MV-4-11 (cell line): ENCODE measurements at regions not wholly inside any gene's neighbourhood (a gene's known extent, or its start where the extent isn't known, plus 50 kb on each side); places are given as distances from the start of the nearest gene placed in this dataset.
"Not testable (repeated sequence)": the region's sequence is repeated elsewhere in the genome, so short reads cannot be mapped to it uniquely, and the experiment has no call there.

Source experiments
- DNase-seq: peaks from one replicate; lab custom pipeline; 2025; lab: John Stamatoyannopoulos, UW

- DNase-seq: no peak
These were observed 435.3 kb downstream of the MDFIC start for GRCh38 chr7:115356999-115357702.

GRCh38 chr7:115356139-115356746, 434.3 kb downstream of the MDFIC start:
- DNase-seq: peak; percentile 16

DNA sequence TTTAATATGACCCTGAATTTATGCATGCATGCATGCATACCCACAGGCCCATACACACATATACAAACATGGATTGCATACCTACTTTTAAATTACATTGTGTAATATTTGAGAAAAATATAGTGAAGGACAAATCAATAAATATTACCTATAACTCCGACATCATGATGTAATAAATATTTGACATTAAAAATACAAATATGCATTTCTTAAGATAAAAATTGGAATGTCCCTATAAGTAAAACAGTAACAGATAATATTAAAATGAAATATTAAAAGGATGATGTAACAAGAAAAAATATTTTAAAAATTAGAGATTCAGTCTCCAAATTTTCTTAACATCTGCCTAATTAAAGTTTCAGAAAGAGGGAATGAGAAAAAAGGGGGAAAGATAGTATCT, 433.0 kb downstream of the MDFIC start:
- DNase-seq: no peak

DNA sequence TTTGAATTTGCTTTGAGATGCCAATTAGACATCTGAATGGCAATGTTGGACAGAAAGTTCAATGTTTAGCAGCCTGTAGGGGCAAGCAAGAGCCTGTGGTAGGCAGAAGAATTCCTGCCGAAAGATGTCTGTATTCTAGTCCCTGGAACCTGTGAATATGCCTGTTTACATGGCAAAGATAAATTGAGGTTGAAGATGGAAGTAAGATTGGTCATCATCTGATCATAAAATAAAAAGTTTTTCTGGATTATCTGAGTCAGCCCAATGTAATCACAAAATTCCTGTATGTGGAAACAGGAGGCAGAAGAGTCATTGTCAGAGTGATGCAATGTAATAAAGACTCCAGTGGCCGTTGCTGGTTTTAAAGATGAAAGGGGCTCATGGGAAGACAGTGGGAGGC, 430.5 kb downstream of the MDFIC start:
- DNase-seq: no peak

DNA sequence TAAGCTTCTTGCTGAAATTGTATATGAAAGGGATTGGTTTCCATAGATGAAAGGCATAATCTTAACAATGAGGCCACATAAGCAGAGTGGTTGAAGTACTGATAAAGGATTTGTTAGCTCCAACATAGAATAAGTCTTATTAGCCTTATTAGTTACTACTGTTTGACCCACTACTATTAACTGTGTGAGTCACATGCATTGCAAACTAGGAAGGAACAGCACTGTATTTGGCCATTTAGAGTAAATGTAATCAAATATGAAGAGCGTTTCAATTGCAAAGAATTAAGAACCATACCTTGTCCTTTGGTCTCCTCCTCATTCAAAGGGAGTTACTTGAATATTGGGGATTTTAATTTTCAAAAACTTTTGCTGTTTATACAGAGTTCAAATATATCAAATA, 428.9 kb downstream of the MDFIC start:
- no peak for DNase-seq

- DNase-seq: no peak
These were observed 427.7 kb downstream of the MDFIC start for GRCh38 chr7:115349635-115350034.

DNA sequence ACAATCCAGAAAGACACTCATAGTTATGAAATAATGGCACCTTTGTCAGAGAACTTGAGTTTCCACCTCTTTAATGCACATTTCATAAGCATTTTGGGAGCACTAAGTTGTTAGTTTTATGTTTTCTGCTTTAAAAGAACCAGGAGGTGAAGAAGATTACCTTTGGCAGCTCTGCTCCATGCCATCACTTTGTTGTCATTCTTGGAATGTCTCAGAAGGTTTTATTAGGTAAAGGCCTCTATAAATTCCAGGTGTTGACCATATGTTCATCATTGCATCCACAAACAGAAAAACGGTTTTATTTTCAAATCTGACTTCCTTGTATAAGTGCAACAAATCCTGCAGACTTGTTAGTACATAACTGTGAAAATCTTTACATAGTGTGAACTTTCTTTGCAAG, 424.8 kb downstream of the MDFIC start:
- no peak for DNase-seq

DNA sequence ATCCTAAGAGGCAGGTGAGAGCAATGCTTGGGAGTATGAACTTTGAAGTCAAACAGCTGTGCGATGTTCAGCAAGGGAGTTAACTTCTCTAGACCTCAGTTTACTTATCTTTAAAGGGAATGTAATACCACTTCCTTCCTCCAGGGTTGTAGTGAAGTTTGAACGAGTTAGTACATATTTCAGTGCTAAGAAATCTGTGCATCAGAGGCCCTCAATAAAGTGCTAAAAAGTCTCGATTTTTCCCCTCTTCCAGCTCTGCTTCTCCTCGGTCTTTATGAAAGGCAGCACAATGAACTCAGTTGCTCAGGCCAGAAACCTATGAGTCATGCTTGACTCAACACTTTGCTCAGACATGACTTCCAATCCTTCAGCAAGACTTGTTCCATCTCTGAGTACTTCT, 418.9 kb downstream of the MDFIC start:
- no peak for DNase-seq

DNA sequence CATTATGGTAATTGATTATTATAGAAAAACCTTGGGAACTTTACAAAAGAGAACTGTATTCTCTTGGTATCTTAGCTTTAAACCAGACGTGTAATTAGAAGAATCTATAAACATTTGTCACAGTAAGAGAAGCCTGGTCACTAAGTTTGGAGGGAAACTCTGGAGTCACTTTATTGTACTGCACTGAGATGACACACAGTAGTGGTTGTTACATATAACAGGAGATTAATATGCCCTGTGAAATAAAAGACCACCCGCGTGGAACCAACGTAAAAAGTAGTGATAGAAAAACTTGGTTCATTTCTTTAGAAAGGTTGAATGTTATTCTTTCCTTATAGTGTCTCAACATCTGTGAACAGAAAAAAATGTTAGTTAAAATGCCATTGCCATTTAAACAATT, 416.1 kb downstream of the MDFIC start:
- DNase-seq: no peak

DNA sequence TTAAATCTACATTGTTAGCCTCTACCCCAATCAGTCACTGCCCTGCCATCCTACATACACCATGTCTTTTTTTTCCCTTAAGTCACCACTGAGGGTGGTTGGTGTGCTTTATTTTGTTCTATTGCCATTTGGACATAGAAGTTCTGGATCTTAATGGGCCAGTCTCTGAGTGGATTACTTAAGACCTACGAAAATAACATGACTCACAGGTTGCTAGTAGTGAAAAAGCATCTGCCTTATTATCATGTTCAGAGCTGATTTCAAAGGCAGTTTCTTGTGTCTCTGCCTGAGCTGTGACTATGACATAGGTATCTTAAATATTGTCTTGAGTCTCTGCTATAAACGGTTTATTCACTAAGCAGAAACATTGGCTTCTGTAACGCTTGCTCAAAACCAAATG, 410.8 kb downstream of the MDFIC start:
- no peak for DNase-seq

DNA sequence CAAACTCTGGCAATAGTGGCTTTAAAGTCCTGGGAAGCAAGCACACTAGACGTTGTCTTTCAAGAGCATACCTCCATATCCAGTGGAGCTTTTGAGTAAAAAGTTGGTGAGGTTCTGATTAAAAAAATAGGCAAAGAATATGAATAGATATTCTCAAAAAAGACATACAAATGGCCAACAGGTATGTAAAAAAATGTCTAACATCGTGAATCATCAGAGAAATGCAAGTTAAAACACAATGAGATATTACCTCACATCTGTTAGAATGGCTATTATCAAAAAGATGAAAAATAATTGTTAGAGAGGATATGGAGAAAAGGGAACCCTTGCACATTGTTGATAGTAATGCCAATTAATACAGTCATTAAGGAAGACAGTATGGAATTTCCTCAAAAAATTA, 407.1 kb downstream of the MDFIC start:
- DNase-seq: no peak

DNA sequence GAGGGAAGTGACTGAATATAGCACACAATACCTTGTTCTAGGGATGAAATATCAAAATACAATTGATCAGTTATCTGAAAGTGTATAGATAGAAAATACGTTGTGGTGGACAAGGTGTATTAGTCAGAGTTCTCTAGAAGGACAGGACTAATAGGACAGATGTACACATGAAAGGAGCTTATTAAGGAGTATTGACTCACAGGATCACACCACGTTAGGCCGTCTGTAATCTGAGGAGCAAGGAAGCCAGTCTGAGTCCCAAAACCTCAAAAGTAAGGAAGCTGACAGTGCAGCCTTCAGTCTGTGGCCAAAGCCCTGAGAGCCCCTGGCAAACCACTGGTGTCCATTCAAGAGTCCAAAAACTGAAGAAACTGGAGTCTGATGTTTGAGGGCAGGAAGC, 406.1 kb downstream of the MDFIC start:
- no peak for DNase-seq

DNA sequence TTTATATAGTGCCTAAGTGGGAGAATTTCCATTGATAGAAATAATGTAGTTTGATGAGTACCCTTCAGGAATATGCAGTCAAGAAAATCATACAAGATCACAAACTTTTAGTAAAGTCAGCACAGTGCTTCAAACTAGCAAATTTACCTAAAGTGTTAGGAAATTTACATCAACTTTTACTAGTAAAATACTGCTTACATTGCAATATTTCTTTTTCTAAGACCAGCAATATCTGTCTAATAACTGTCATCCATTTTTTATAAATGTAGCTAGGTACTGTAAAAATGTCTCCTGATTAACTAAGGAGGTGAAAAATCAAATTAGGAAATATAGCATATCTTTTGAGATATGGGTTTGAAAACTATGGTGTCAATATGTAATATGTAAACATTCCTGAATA, 405.4 kb downstream of the MDFIC start:
- no peak for DNase-seq

- DNase-seq: no peak
These were observed 397.6 kb downstream of the MDFIC start for GRCh38 chr7:115319541-115319940.

- DNase-seq: not testable (repeated sequence)
These were observed 388.4 kb downstream of the MDFIC start for GRCh38 chr7:115310316-115310715.

DNA sequence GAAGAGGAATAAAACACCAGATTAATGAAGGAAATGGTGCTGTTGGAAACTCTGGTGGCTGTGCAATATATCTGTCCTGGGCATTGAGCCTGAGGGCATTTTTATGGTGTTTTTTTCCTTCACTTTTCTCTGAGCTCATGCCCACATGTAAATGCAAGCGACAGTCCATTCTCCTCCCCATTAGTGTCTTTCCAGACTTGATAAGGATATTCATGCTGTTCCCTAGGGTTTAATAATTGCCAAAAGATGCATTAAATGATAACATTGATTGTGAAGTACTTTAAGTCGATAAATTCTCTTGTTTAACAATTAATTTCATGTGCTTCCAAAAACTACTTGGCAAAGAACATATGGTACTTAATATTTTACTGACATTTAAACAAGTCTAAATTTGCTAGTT, 384.7 kb downstream of the MDFIC start:
- no peak for DNase-seq

DNA sequence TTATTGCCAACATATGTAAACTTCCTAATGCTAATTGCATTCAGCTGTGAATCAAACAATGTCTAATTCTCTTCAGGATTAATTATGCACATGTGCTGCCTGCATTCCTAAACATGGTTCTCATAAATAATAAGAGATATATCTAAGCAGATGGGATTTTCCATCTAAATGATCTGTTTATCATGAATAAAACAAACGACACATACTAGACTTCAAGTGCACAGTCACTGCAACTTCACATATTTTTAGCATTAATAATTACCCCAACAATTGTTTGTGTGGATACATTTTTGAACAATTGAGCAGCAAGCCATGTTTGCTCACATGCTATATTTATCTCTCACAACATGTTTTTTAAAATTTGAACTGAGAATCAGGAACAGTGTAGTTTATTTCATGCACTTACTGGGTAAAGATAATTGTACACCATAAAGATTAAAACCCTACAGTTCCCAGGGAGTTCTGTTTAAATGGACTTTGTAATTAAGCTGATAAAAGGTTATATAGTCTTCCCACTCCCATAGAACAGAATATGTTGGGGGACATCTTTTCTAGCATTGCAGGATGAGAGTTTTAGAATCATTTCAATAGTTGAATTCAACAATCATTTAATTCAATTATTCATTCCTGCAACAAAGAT, 378.5 kb downstream of the MDFIC start:
- no peak for DNase-seq

- no peak for DNase-seq
These were observed 377.6 kb downstream of the MDFIC start for GRCh38 chr7:115299397-115300037.

DNA sequence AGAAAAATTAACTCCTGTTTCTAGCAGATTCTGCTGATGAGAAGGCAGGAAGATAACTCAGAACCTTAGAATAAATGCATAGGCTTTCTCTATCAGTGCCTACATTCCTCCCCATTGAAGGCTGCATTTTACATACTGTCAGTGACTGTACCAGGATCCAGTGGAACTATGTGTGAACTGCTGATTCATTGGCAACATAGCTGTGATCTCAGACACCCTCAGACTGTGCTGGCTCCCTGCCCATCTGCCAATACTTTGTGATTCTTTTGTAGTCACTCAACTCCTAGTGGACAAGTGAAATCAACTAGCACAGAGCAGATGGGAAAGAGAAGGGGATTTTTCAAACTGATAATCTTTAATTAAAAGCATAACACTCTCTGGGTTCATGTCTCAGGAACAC, 375.8 kb downstream of the MDFIC start:
- no peak for DNase-seq

DNA sequence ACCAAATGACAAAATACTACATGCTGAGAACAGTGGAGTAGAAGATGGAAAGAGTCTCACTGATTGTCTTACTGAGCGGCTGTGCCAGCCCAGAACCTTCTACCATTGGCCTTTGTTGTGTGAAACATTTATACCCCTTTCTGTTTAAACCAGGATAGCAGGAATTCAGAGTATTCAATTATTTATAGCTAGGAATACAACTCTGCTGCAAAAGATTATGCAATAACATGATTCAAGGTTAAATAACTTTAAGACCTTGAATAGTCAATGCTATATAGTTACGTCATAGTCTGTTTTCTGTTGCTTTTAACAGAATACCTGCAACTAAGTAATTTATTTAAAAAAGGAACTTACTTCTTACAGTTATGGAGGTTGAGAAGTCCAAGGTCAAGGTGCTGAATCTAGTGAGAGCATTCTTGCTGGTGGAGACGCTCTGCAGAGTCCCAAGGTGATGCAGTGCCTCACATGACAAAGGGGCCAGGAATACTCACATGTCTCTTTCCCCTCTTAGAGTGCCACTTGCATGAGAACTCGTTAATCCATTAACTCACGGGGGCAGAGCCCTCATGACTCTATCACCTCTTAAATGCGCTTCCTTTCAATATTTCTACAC, 371.8 kb downstream of the MDFIC start:
- no peak for DNase-seq

DNA sequence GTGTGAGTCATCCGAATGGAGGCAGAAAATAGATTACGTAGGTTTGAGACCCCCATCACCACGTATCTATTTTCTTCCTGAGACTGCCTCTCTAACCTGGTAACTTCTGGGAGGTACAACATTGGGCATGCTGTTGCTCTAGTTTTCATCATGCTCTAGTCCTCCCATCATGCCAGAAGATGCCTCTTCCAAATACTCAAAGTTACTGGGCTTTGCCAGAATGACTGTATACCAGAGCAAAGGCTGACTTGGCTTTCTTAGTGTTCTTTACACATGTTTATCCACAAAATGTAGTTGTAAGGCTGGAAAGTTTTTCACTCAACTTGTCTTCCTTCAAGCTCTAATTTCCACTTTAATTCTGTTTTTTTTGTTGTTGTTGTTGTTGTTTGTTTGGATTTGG, 370.5 kb downstream of the MDFIC start:
- DNase-seq: no peak

GRCh38 chr7:115289971-115290370, 368.1 kb downstream of the MDFIC start:
- no peak for DNase-seq

DNA sequence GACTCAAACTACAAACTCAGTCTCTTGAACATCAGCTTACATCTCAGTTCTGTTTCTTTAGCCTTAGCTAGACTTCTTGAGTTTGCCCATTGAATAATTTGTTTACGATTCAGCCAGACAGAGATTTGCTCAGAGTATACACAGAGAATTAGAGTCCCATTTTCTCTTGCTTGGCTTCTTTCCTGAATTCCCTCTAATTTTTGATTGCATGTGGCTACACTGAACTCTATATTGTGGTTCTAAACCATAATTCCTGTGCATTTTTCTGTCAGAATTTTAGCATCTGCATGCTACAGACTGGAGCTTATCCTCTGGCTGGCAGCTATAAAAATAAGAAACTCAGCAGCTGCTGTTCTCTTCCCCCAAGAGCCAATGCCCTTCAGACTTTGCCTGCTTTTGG, 354.9 kb downstream of the MDFIC start:
- DNase-seq: no peak
